ENCODE measurements at regions not wholly inside any gene's neighbourhood (a gene's known extent, or its start where the extent isn't known, plus 50 kb on each side); places are given as distances from the start of the nearest gene placed in this dataset.

- no peak for DNase-seq
Observed at GRCh38 chr3:105923140-105923539, 54.3 kb upstream of the CBLB start.

GRCh38 chr3:105927741-105928140 lies 58.9 kb upstream of the CBLB start:
- DNase-seq = no peak

- no peak for DNase-seq
Observed at GRCh38 chr3:105930733-105931132, 61.9 kb upstream of the CBLB start.

- no peak for DNase-seq
Observed at GRCh38 chr3:105931500-105931899, 62.7 kb upstream of the CBLB start.

- DNase-seq = no peak
Observed at GRCh38 chr3:105933871-105934270, 65.1 kb upstream of the CBLB start.

GRCh38 chr3:105938101-105938500 lies 69.3 kb upstream of the CBLB start:
- no peak for DNase-seq

GRCh38 chr3:105938806-105939205 lies 70.0 kb upstream of the CBLB start:
- DNase-seq = no peak

GRCh38 chr3:105944276-105944675 lies 75.5 kb upstream of the CBLB start:
- DNase-seq = no peak

GRCh38 chr3:105944721-105945120 lies 75.9 kb upstream of the CBLB start:
- DNase-seq = no peak

- DNase-seq = no peak
Observed at GRCh38 chr3:105948101-105948500, 79.3 kb upstream of the CBLB start.

- DNase-seq = no peak
Observed at GRCh38 chr3:105950881-105951600, 82.2 kb upstream of the CBLB start.

- DNase-seq = no peak
Observed at GRCh38 chr3:105953831-105954230, 85.0 kb upstream of the CBLB start.

GRCh38 chr3:105956306-105956705 lies 87.5 kb upstream of the CBLB start:
- no peak for DNase-seq

GRCh38 chr3:105957722-105958121 lies 88.9 kb upstream of the CBLB start:
- no peak for DNase-seq

GRCh38 chr3:105958237-105959000 lies 89.6 kb upstream of the CBLB start:
- no peak for DNase-seq

GRCh38 chr3:105959851-105960250 lies 91.0 kb upstream of the CBLB start:
- no peak for DNase-seq

- no peak for DNase-seq
Observed at GRCh38 chr3:105960381-105960780, 91.6 kb upstream of the CBLB start.

GRCh38 chr3:105963161-105963560 lies 94.3 kb upstream of the CBLB start:
- no peak for DNase-seq

- DNase-seq = no peak
Observed at GRCh38 chr3:105965384-105965783, 96.6 kb upstream of the CBLB start.

- DNase-seq = no peak
Observed at GRCh38 chr3:105967117-105967516, 98.3 kb upstream of the CBLB start.

- peak in 1 of 2 donors; percentile 15 for DNase-seq
Observed at GRCh38 chr3:105970283-105970682, 101.5 kb upstream of the CBLB start.

GRCh38 chr3:105972069-105972468 lies 103.3 kb upstream of the CBLB start:
- DNase-seq = no peak

- no peak for DNase-seq
Observed at GRCh38 chr3:105974381-105974780, 105.6 kb upstream of the CBLB start.

GRCh38 chr3:105976196-105976595 lies 107.4 kb upstream of the CBLB start:
- no peak for DNase-seq

GRCh38 chr3:105979961-105980360 lies 111.1 kb upstream of the CBLB start:
- DNase-seq = no peak

Measured in CD4-positive, alpha-beta T cell treated with Interleukin-1 beta for 1 hour (primary cell).